HEK293 (cell line): ENCODE measurements at regions not wholly inside any gene's neighbourhood (a gene's known extent, or its start where the extent isn't known, plus 50 kb on each side); places are given as distances from the start of the nearest gene placed in this dataset.
A peak's percentile ranks its signal among the peaks of the same experiment; 100 is the strongest.

ENCODE experiments used
- CTCF ChIA-PET: fragments of 350-600 bp; formaldehyde crosslinking; extraction: SDS; loops from one replicate; lab custom pipeline; 2021; ENCODE audit warnings: antibody characterized with exemption; lab: Yijun Ruan, JAX
- POLR2A ChIA-PET: fragments of 300-600 bp; formaldehyde crosslinking; extraction: SDS; loops from one replicate; lab custom pipeline; 2020; ENCODE audit warnings: antibody characterized with exemption, inconsistent platforms; lab: Yijun Ruan, JAX
- H3K27ac ChIP-seq: fragments of 200-500 bp; sonication (Bioruptor generic); 2 replicates; pipeline ENCODE4 v1.5.1; 2014; ENCODE audit warnings: low read depth, low read length, control low read depth, inconsistent platforms; ENCODE audit errors: extremely low read depth
- H3K36me3 ChIP-seq, 2 experiments: fragments of 200-500 bp in 1 of 2; sonication (Bioruptor generic) in 1 of 2; 1 replicate in 1 of 2; 2 replicates in 1 of 2; pipeline ENCODE4 v1.5.1; 2014 to 2017; ENCODE audit warnings: inconsistent platforms in 2 of 2, low read length in 2 of 2; ENCODE audit not compliant: control insufficient read depth in 2 of 2, insufficient read depth in 1 of 2
- H3K4me1 ChIP-seq: fragments of 200-500 bp; sonication (Bioruptor generic); 2 replicates; pipeline ENCODE4 v1.5.1; 2014; ENCODE audit warnings: mild to moderate bottlenecking, low read length, inconsistent platforms; ENCODE audit not compliant: control insufficient read depth, insufficient read depth
- H3K4me3 ChIP-seq: 2 replicates; pipeline ENCODE4 v1.5.1; 2011; ENCODE audit warnings: low read depth, mild to moderate bottlenecking, control low read depth, low read length, moderate library complexity
- H3K9me3 ChIP-seq: fragments of 200-500 bp; sonication (Bioruptor generic); 2 replicates; pipeline ENCODE4 v1.5.1; 2014; ENCODE audit warnings: low read depth, low read length, inconsistent platforms; ENCODE audit not compliant: control insufficient read depth, insufficient read depth
- INSM2 ChIP-seq: fragments of 450-650 bp; formaldehyde crosslinking; IDR thresholded peaks from 2 replicates; pipeline ENCODE4 v1.5.1; 2016; ENCODE audit warnings: missing biosample characterization, missing genetic modification characterization
- KLF17 ChIP-seq: fragments of 450-650 bp; formaldehyde crosslinking; IDR thresholded peaks from 2 replicates; pipeline ENCODE4 v1.5.1; 2016; ENCODE audit warnings: missing biosample characterization, missing genetic modification characterization
- SETDB1 ChIP-seq: IDR thresholded peaks from one replicate; pipeline ENCODE4 v1.6.1; 2017; ENCODE audit warnings: mild to moderate bottlenecking, low read length, moderate library complexity, mixed read lengths; ENCODE audit not compliant: insufficient read length
- TRIM28 ChIP-seq: IDR thresholded peaks from 2 replicates; pipeline ENCODE4 v1.6.1; 2011; ENCODE audit warnings: low read length, control low read depth, borderline replicate concordance
- ZBTB21 ChIP-seq: fragments of 450-650 bp; formaldehyde crosslinking; IDR thresholded peaks from 2 replicates; pipeline ENCODE4 v1.5.1; 2017; ENCODE audit warnings: missing biosample characterization, missing genetic modification characterization
- ZBTB8A ChIP-seq: fragments of 450-650 bp; formaldehyde crosslinking; IDR thresholded peaks from 2 replicates; pipeline ENCODE4 v1.5.1; 2016; ENCODE audit warnings: missing biosample characterization, missing genetic modification characterization
- ZNF121 ChIP-seq: fragments of 450-650 bp; formaldehyde crosslinking; IDR thresholded peaks from 2 replicates; pipeline ENCODE4 v1.5.1; 2016; ENCODE audit warnings: missing biosample characterization, missing genetic modification characterization
- ZNF274 ChIP-seq, 2 experiments: fragments of 200-500 bp in 1 of 2; fragments of 450-650 bp in 1 of 2; sonication (Bioruptor generic) in 1 of 2; formaldehyde crosslinking in 1 of 2; IDR thresholded peaks; 2 replicates each; pipeline versions ENCODE4 v1.5.1 to v1.6.1; 2014 to 2016; ENCODE audit warnings: borderline replicate concordance in 1 of 2, inconsistent platforms in 1 of 2, low read length in 1 of 2, missing biosample characterization in 1 of 2, missing genetic modification characterization in 1 of 2
- ZNF366 ChIP-seq: fragments of 450-650 bp; formaldehyde crosslinking; conservative IDR thresholded peaks from 2 replicates; pipeline ENCODE4 v1.5.1; 2016; ENCODE audit warnings: missing biosample characterization, missing genetic modification characterization
- ZNF423 ChIP-seq: fragments of 450-650 bp; formaldehyde crosslinking; IDR thresholded peaks from 2 replicates; pipeline ENCODE4 v1.5.1; 2016; ENCODE audit warnings: missing biosample characterization, missing genetic modification characterization
- ZNF433 ChIP-seq: fragments of 450-650 bp; formaldehyde crosslinking; IDR thresholded peaks from 2 replicates; pipeline ENCODE4 v1.5.1; 2016; ENCODE audit warnings: missing biosample characterization, missing genetic modification characterization, low read depth
- ZNF785 ChIP-seq: fragments of 450-650 bp; formaldehyde crosslinking; IDR thresholded peaks from 2 replicates; pipeline ENCODE4 v1.5.1; 2016; ENCODE audit warnings: missing biosample characterization, missing genetic modification characterization
- ZNF791 ChIP-seq: fragments of 450-650 bp; formaldehyde crosslinking; IDR thresholded peaks from 2 replicates; pipeline ENCODE4 v1.5.1; 2016; ENCODE audit warnings: missing biosample characterization, missing genetic modification characterization
- TF ChIP-seq, protein P1 (sequence below): fragments of 450-650 bp; formaldehyde crosslinking; IDR thresholded peaks from 2 replicates; pipeline ENCODE4 v1.5.1; 2016; ENCODE audit warnings: missing biosample characterization, missing genetic modification characterization

DNA sequence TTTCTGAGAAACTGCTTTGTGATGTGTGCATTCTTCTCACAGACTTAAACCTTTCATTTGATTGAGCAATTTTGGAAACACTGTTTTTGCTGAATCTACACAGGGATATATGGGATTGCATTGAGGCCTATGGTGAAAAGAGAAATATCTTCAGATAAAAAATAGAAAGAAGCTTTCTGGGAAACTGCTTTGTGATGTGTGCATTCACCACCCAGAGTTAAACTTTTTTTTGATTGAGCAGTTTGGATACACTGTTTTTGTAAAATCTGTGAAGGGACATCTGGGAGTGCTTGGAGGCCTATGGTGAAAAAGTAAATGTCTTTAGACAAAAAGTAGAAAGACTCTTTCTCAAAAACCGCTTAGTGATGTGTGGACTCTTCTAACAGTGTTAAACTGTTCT lies 1683.8 kb downstream of the UQCRFS1 start:
- Histone ChIP-seq H3K27ac (no peak overlapping the region), H3K9me3 (no peaks in the 10 kb centered on the region; the same call in 1 of the 2 replicates), H3K4me3 (no peak overlapping the region), H3K36me3 (no peaks in the 10 kb centered on the region), H3K4me1 (no peaks in the 10 kb centered on the region)
- TF ChIP-seq TRIM28: peak; percentile 78; the same call in 1 of the 2 replicates
- no peak for TF ChIP-seq KLF17 (tag by site-specific recombination)
- TF ChIP-seq ZBTB8A (tag by site-specific recombination): no peak
- peak; percentile 82 for TF ChIP-seq SETDB1
- TF ChIP-seq ZNF121 (tag by site-specific recombination): no peak
- 0 out of 2 replicates have a peak, but pooled peaks have one; percentile 49 for TF ChIP-seq ZNF791
- CTCF ChIA-PET: no interaction called here
- POLR2A ChIA-PET: no interaction called here

DNA sequence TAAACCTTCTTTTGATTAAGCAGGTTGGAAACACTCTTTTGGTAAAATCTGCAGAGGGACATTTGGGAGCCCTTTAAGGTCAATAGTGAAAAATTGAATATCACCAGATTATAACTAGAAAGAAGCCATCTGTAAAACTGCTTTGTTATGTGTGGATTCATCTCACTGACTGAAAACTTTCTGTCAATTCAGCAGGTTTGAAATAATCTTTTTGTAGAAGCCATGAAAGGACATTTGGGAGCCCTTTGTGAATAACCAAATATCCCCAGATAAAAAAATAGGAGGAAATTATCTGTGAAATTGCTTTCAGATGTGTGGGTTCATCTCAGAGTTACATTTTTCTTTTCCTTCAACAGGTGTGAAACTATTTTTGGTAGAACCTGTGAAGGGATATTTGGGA lies 1690.7 kb downstream of the UQCRFS1 start:
- ChIA-PET POLR2A (no interaction called here), CTCF (no interaction called here)
- H3K27ac ChIP-seq: no peak overlapping the region
- no peaks in the 10 kb centered on the region for H3K9me3 ChIP-seq
- H3K4me3 ChIP-seq: no peak overlapping the region
- TF ChIP-seq ZNF433 (tag by site-specific recombination) (no peak), ZNF274 (IDR thresholded peaks at IDR 0.05; ENCODE audit: low read length) (no peak), ZNF274 (tag by site-specific recombination; IDR thresholded peaks at IDR 0.05; ENCODE audit: borderline replicate concordance) (no peak), ZNF366 (tag by site-specific recombination) (no peak), ZNF423 (tag by site-specific recombination) (no peak), ZBTB21 (tag by site-specific recombination) (no peak), INSM2 (tag by site-specific recombination) (no peak), ZNF785 (tag by site-specific recombination) (no peak)
- TF ChIP-seq, protein P1, sequence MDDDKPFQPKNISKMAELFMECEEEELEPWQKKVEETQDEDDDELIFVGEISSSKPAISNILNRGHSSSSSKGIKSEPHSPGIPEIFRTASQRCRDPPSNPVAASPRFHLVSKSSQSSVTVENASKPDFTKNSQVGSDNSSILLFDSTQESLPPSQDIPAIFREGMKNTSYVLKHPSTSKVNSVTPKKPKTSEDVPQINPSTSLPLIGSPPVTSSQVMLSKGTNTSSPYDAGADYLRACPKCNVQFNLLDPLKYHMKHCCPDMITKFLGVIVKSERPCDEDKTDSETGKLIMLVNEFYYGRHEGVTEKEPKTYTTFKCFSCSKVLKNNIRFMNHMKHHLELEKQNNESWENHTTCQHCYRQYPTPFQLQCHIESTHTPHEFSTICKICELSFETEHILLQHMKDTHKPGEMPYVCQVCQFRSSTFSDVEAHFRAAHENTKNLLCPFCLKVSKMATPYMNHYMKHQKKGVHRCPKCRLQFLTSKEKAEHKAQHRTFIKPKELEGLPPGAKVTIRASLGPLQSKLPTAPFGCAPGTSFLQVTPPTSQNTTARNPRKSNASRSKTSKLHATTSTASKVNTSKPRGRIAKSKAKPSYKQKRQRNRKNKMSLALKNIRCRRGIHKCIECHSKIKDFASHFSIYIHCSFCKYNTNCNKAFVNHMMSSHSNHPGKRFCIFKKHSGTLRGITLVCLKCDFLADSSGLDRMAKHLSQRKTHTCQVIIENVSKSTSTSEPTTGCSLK (tag by site-specific recombination): no peak
- TF ChIP-seq, all 188 proteins: peak for 0
- no peaks in the 10 kb centered on the region for H3K36me3 ChIP-seq
- H3K4me1 ChIP-seq: no peaks in the 10 kb centered on the region
